GM12878 (cell line): ENCODE measurements at regions not wholly inside any gene's neighbourhood (a gene's known extent, or its start where the extent isn't known, plus 50 kb on each side); places are given as distances from the start of the nearest gene placed in this dataset.

Experiments
- ATAC-seq: fragments of 200-7000 bp; cut with Tn5 transposase; 3 replicates; pipeline ENCODE4 v1.9.1; 2020; ENCODE audit warnings: mild to moderate bottlenecking, moderate library complexity
- BruUV-seq: library from RNA; stranded (reverse); fragments of 400-500 nt; replicated peaks from 2 replicates; lab custom pipeline; 2021; lab: Mats Ljungman, UMichigan
- CTCF ChIA-PET: fragments of 300-600 bp; sonication (Branson Sonifier 250); formaldehyde crosslinking; extraction: SDS; loops from one replicate; lab custom pipeline; 2021; ENCODE audit warnings: inconsistent platforms; lab: Yijun Ruan, JAX
- POLR2A ChIA-PET: fragments of 350-600 bp; formaldehyde crosslinking; extraction: SDS; loops from one replicate; lab custom pipeline; 2021; ENCODE audit warnings: inconsistent platforms; lab: Charles Lee
- RAD21 ChIA-PET: fragments of 300-600 bp; sonication (Branson Sonifier 250); formaldehyde crosslinking; loops from one replicate; lab custom pipeline; 2023; ENCODE audit warnings: antibody characterized with exemption; ENCODE audit not compliant: unreplicated experiment; lab: Charles Lee
- SMC1A ChIA-PET: fragments of 300-600 bp; sonication (Branson Sonifier 250); formaldehyde crosslinking; loops from one replicate; lab custom pipeline; 2023; ENCODE audit not compliant: unreplicated experiment, uncharacterized antibody; lab: Charles Lee
- DNase-seq: peaks from one replicate; pipeline ENCODE4 v3.0.0-alpha.2; 2011; ENCODE audit warnings: low read depth, low spot score
- FAIRE-seq: peaks from 3 replicates; lab custom pipeline; 2011; peaks lifted over from hg19 to GRCh38; lab: Jason Lieb, UNC
- H2AFZ ChIP-seq: 2 replicates; pipeline ENCODE4 v1.6.0; 2011; ENCODE audit warnings: low read depth, low read length, control low read depth; ENCODE audit not compliant: control insufficient read depth
- H3K27ac ChIP-seq: 2 replicates; pipeline ENCODE4 v1.5.1; 2011; ENCODE audit warnings: control low read depth; ENCODE audit not compliant: control insufficient read depth, insufficient read depth
- H3K27me3 ChIP-seq, 2 experiments: replicated peaks in 1 of 2; 2 replicates each; pipeline versions ENCODE4 v1.6.0 to v1.6.1; 2011; ENCODE audit warnings: low read length in 1 of 2; ENCODE audit not compliant: control insufficient read depth in 2 of 2, insufficient read depth in 2 of 2
- H3K36me3 ChIP-seq, 2 experiments: 2 replicates each; pipeline ENCODE4 v1.5.1; 2011; ENCODE audit warnings: low read length in 1 of 2; ENCODE audit not compliant: control insufficient read depth in 2 of 2, insufficient read depth in 2 of 2
- H3K4me1 ChIP-seq: 2 replicates; pipeline ENCODE4 v1.6.1; 2011; ENCODE audit warnings: mild to moderate bottlenecking, low read length, moderate library complexity, mixed read lengths; ENCODE audit not compliant: control insufficient read depth, insufficient read depth
- H3K4me2 ChIP-seq: 2 replicates; pipeline ENCODE4 v1.6.0; 2011; ENCODE audit warnings: control low read depth; ENCODE audit not compliant: control insufficient read depth, insufficient read depth
- H3K4me3 ChIP-seq: fragments of 200-600 bp; sonication (generic); 2 replicates; pipeline ENCODE4 v1.5.1; 2016
- H3K79me2 ChIP-seq: 2 replicates; pipeline ENCODE4 v1.6.0; 2011; ENCODE audit warnings: low read length; ENCODE audit not compliant: control insufficient read depth, insufficient read depth
- H3K9ac ChIP-seq: 2 replicates; pipeline ENCODE4 v1.8.0; 2011; ENCODE audit warnings: low read length, control low read depth, mixed read lengths; ENCODE audit not compliant: control insufficient read depth, insufficient read depth
- H3K9me3 ChIP-seq: replicated peaks from 3 replicates; pipeline ENCODE4 v1.5.1; 2011; ENCODE audit warnings: mild to moderate bottlenecking, low read length; ENCODE audit not compliant: control insufficient read depth, insufficient read depth
- H4K20me1 ChIP-seq: 2 replicates; pipeline ENCODE4 v1.6.0; 2011; ENCODE audit not compliant: control insufficient read depth, insufficient read depth
- HDAC2 ChIP-seq: fragments of 200-600 bp; sonication (generic); IDR thresholded peaks from 2 replicates; pipeline ENCODE4 v1.6.1; 2017
- POU2F2 ChIP-seq: IDR thresholded peaks from 3 replicates; pipeline ENCODE4 v1.6.1; 2011; ENCODE audit warnings: low read depth, mild to moderate bottlenecking, low read length, borderline replicate concordance
- RBBP5 ChIP-seq: fragments of 200-600 bp; sonication (generic); conservative IDR thresholded peaks from 2 replicates; pipeline ENCODE4 v1.6.1; 2016
- SMC3 ChIP-seq: IDR thresholded peaks from 2 replicates; pipeline ENCODE4 v1.6.1; 2011; ENCODE audit warnings: low read length, improper control_type of control experiment, borderline replicate concordance
- SPI1 ChIP-seq: IDR thresholded peaks from 2 replicates; pipeline ENCODE4 v1.6.1; 2011; ENCODE audit warnings: low read depth, mild to moderate bottlenecking, low read length, moderate library complexity, borderline replicate concordance; ENCODE audit not compliant: insufficient read depth
- SRF ChIP-seq, 2 experiments: IDR thresholded peaks; 2 replicates each; pipeline ENCODE4 v1.6.1; 2011; ENCODE audit warnings: low read depth in 2 of 2, low read length in 2 of 2, mild to moderate bottlenecking in 1 of 2, moderate library complexity in 1 of 2
- TARDBP ChIP-seq: IDR thresholded peaks from 2 replicates; pipeline ENCODE4 v1.6.1; 2016; ENCODE audit warnings: borderline replicate concordance
- TBL1XR1 ChIP-seq: IDR thresholded peaks from 2 replicates; pipeline ENCODE4 v1.6.1; 2012; ENCODE audit warnings: low read depth, low read length, improper control_type of control experiment
- WRNIP1 ChIP-seq: IDR thresholded peaks from 2 replicates; pipeline ENCODE4 v1.6.1; 2011; ENCODE audit warnings: low read depth, low read length, improper control_type of control experiment, borderline replicate concordance
- WGBS: methylation state at CpG from one replicate; pipeline ENCODE4 v1.1.6; 2016; ENCODE audit warnings: low lambda C conversion rate; ENCODE audit not compliant: insufficient replicate concordance, insufficient coverage; ENCODE audit errors: missing lambda C conversion rate; 5-methylcytosine and 5-hydroxymethylcytosine counted together
- in situ Hi-C: fragments of 300-500 bp; cut with MboI; formaldehyde crosslinking; loops from 9 replicates; pipeline ENCODE4 v1.14.3; 2018; ENCODE audit warnings: mixed read lengths
- intact Hi-C: fragments of 100-400 bp; cut with micrococcal nuclease; formaldehyde crosslinking; loops from one replicate; pipeline ENCODE4 v1.14.2; 2022; ENCODE audit not compliant: unreplicated experiment
- TF ChIP-seq, protein P1 (sequence below): fragments of 450-650 bp; IDR thresholded peaks from 2 replicates; pipeline ENCODE4 v1.6.1; 2016; ENCODE audit warnings: mild to moderate bottlenecking, moderate library complexity, borderline replicate concordance
- TF ChIP-seq, protein P2 (sequence below): fragments of 150-350 bp; IDR thresholded peaks from 2 replicates; pipeline ENCODE4 v1.6.1; 2016; ENCODE audit warnings: low read depth, low read length
- TF ChIP-seq, protein P3 (sequence below): IDR thresholded peaks from 2 replicates; pipeline ENCODE4 v1.6.1; 2011; ENCODE audit warnings: borderline replicate concordance, low read depth, mild to moderate bottlenecking, moderate library complexity, mixed read lengths, low read length; ENCODE audit not compliant: insufficient read depth; ENCODE audit errors: extremely low read length

DNA sequence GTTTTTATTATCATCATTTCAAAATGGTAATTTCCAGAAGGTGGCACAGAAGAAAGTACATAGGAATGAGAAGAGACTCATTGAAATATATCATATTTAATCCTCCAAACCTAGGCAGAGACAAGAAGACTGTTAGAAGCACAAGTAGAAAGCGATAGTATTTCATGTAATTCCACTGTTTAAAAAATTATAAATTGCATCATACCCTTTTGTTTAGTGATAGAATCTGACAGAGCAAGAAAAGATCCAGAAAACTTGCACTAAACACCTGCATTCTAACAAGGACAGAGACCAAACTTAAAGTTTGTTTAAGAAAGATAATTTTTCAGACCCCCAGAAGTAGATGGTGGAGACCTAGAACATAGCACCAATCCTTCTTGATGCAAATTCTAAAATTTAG, 56.9 kb upstream of the CD96 start:
- Histone ChIP-seq H3K36me3 (no peaks in the 10 kb centered on the region), H3K9me3 (no peaks in the 10 kb centered on the region), H3K27me3 (no peaks in the 10 kb centered on the region), H3K4me3 (no peak overlapping the region), H4K20me1 (no peaks in the 10 kb centered on the region), H2AFZ (no peak overlapping the region), H3K4me2 (no peak overlapping the region), H3K79me2 (no peaks in the 10 kb centered on the region), H3K4me1 (no peaks in the 10 kb centered on the region), H3K9ac (no peak overlapping the region), H3K27ac (no peak overlapping the region)
- DNase-seq (no peak), FAIRE-seq (no peak), ATAC-seq (no peak)
- WGBS: 20% methylated on average over 1 of the region's 1 CpG
- in situ Hi-C loops (no loop called here), intact Hi-C loops (loop anchor here (10.0 kb wide), 1 partner anchor 60 kb away; no protein-coding TSS in a partner anchor)
- ChIA-PET CTCF (interaction anchor here (1.3 kb wide), 1 partner anchor 10 kb away, joined by 3 read pairs; no protein-coding TSS in a partner anchor), POLR2A (no interaction called here), RAD21 (no interaction called here), SMC1A (no interaction called here)
- no TSS peak for BruUV-seq
- no peak for TF ChIP-seq TBL1XR1
- TF ChIP-seq RBBP5: no peak
- no peak for TF ChIP-seq SPI1
- TF ChIP-seq, protein P1, sequence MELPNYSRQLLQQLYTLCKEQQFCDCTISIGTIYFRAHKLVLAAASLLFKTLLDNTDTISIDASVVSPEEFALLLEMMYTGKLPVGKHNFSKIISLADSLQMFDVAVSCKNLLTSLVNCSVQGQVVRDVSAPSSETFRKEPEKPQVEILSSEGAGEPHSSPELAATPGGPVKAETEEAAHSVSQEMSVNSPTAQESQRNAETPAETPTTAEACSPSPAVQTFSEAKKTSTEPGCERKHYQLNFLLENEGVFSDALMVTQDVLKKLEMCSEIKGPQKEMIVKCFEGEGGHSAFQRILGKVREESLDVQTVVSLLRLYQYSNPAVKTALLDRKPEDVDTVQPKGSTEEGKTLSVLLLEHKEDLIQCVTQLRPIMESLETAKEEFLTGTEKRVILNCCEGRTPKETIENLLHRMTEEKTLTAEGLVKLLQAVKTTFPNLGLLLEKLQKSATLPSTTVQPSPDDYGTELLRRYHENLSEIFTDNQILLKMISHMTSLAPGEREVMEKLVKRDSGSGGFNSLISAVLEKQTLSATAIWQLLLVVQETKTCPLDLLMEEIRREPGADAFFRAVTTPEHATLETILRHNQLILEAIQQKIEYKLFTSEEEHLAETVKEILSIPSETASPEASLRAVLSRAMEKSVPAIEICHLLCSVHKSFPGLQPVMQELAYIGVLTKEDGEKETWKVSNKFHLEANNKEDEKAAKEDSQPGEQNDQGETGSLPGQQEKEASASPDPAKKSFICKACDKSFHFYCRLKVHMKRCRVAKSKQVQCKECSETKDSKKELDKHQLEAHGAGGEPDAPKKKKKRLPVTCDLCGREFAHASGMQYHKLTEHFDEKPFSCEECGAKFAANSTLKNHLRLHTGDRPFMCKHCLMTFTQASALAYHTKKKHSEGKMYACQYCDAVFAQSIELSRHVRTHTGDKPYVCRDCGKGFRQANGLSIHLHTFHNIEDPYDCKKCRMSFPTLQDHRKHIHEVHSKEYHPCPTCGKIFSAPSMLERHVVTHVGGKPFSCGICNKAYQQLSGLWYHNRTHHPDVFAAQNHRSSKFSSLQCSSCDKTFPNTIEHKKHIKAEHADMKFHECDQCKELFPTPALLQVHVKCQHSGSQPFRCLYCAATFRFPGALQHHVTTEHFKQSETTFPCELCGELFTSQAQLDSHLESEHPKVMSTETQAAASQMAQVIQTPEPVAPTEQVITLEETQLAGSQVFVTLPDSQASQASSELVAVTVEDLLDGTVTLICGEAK: no peak
- TF ChIP-seq SMC3: no peak
- TF ChIP-seq POU2F2: no peak
- TF ChIP-seq SRF (IDR thresholded peaks at IDR 0.05; ENCODE audit: low read depth in 2 of 2, low read length in 2 of 2): no peak
- TF ChIP-seq WRNIP1: no peak
- TF ChIP-seq, protein P2, sequence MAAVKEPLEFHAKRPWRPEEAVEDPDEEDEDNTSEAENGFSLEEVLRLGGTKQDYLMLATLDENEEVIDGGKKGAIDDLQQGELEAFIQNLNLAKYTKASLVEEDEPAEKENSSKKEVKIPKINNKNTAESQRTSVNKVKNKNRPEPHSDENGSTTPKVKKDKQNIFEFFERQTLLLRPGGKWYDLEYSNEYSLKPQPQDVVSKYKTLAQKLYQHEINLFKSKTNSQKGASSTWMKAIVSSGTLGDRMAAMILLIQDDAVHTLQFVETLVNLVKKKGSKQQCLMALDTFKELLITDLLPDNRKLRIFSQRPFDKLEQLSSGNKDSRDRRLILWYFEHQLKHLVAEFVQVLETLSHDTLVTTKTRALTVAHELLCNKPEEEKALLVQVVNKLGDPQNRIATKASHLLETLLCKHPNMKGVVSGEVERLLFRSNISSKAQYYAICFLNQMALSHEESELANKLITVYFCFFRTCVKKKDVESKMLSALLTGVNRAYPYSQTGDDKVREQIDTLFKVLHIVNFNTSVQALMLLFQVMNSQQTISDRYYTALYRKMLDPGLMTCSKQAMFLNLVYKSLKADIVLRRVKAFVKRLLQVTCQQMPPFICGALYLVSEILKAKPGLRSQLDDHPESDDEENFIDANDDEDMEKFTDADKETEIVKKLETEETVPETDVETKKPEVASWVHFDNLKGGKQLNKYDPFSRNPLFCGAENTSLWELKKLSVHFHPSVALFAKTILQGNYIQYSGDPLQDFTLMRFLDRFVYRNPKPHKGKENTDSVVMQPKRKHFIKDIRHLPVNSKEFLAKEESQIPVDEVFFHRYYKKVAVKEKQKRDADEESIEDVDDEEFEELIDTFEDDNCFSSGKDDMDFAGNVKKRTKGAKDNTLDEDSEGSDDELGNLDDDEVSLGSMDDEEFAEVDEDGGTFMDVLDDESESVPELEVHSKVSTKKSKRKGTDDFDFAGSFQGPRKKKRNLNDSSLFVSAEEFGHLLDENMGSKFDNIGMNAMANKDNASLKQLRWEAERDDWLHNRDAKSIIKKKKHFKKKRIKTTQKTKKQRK: no peak
- TF ChIP-seq, protein P3, sequence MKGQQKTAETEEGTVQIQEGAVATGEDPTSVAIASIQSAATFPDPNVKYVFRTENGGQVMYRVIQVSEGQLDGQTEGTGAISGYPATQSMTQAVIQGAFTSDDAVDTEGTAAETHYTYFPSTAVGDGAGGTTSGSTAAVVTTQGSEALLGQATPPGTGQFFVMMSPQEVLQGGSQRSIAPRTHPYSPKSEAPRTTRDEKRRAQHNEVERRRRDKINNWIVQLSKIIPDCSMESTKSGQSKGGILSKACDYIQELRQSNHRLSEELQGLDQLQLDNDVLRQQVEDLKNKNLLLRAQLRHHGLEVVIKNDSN: no peak
- TF ChIP-seq TARDBP: no peak
- TF ChIP-seq HDAC2: no peak
